ENCODE measurements at regions not wholly inside any gene's neighbourhood (a gene's known extent, or its start where the extent isn't known, plus 50 kb on each side); places are given as distances from the start of the nearest gene placed in this dataset.

DNA sequence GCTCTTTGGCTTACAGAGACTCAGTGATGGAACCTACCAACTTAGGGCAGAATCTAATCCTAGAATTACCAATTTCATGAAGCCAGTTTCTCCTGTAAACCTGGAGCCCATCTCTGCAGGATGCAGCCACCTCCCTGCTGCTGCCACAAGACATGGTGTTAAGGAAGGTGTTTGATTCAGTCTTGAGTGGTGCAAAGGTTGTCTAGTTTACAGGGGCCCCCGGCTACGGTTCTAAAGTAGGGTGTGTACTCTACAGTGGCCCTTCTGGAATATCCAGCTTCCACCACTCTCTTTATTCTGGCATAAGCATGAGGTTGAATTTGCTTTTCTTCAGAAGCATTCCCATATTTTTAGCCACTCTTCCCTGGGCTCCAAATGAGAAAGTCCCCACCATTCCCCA, 154.1 kb upstream of the GRIP1 start:
- Histone ChIP-seq H3K79me2 (ENCODE audit: control insufficient read depth, insufficient read depth, low read length) (no peaks in the 10 kb centered on the region), H3K4me2 (ENCODE audit: control insufficient read depth, extremely low read depth, insufficient read depth, low read depth, low read length) (no peak overlapping the region), H3K9me3 (ENCODE audit: control insufficient read depth, low read depth, low read length) (no peaks in the 10 kb centered on the region), H3K36me3 (ENCODE audit: control insufficient read depth in 2 of 2, extremely low read depth in 1 of 2, insufficient read depth in 2 of 2, low read length in 2 of 2) (no peaks in the 10 kb centered on the region), H3K9ac (ENCODE audit: control insufficient read depth, extremely low read depth, insufficient read depth, low read length) (no peak overlapping the region), H4K20me1 (ENCODE audit: control insufficient read depth, extremely low read depth, insufficient read depth, low read length) (no peaks in the 10 kb centered on the region), H3K4me3 (ENCODE audit: control insufficient read depth in 2 of 3, extremely low read depth in 1 of 3, insufficient read depth in 2 of 3, low read depth in 1 of 3, low read length in 3 of 3) (no peak overlapping the region), H3K4me1 (ENCODE audit: control insufficient read depth, extremely low read depth, insufficient read depth, low read length) (peaks cover 17% of the 10 kb centered on the region), H3K27me3 (ENCODE audit: control insufficient read depth, extremely low read depth, insufficient read depth, low read length) (no peaks in the 10 kb centered on the region), H2AFZ (ENCODE audit: control insufficient read depth, low read length) (no peak overlapping the region), H3K27ac (ENCODE audit: control insufficient read depth, insufficient read depth, low read length) (no peak overlapping the region), H3K9me1 (ENCODE audit: control insufficient read depth, extremely low read depth, insufficient read depth, low read length) (no peaks in the 10 kb centered on the region)
- DNase-seq (ENCODE audit: low read depth, low spot score) (no peak), FAIRE-seq (no peak)
- dilution Hi-C loops (cut with MboI; ENCODE audit: extremely low pct_ligation_motif_present, low sequenced_read_pairs), result no loop called here
- TF ChIP-seq, protein P1, sequence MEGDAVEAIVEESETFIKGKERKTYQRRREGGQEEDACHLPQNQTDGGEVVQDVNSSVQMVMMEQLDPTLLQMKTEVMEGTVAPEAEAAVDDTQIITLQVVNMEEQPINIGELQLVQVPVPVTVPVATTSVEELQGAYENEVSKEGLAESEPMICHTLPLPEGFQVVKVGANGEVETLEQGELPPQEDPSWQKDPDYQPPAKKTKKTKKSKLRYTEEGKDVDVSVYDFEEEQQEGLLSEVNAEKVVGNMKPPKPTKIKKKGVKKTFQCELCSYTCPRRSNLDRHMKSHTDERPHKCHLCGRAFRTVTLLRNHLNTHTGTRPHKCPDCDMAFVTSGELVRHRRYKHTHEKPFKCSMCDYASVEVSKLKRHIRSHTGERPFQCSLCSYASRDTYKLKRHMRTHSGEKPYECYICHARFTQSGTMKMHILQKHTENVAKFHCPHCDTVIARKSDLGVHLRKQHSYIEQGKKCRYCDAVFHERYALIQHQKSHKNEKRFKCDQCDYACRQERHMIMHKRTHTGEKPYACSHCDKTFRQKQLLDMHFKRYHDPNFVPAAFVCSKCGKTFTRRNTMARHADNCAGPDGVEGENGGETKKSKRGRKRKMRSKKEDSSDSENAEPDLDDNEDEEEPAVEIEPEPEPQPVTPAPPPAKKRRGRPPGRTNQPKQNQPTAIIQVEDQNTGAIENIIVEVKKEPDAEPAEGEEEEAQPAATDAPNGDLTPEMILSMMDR (optimal IDR thresholded peaks at IDR 0.05 in 1 of 3, IDR thresholded peaks at IDR 0.05 in 1 of 3, conservative IDR thresholded peaks at IDR 0.05 in 1 of 3; ENCODE audit: extremely low read depth in 1 of 3, insufficient read depth in 2 of 3, low read length in 3 of 3), result no peak
- TF ChIP-seq EZH2 (IDR thresholded peaks at IDR 0.05; ENCODE audit: low read length), result no peak

DNA sequence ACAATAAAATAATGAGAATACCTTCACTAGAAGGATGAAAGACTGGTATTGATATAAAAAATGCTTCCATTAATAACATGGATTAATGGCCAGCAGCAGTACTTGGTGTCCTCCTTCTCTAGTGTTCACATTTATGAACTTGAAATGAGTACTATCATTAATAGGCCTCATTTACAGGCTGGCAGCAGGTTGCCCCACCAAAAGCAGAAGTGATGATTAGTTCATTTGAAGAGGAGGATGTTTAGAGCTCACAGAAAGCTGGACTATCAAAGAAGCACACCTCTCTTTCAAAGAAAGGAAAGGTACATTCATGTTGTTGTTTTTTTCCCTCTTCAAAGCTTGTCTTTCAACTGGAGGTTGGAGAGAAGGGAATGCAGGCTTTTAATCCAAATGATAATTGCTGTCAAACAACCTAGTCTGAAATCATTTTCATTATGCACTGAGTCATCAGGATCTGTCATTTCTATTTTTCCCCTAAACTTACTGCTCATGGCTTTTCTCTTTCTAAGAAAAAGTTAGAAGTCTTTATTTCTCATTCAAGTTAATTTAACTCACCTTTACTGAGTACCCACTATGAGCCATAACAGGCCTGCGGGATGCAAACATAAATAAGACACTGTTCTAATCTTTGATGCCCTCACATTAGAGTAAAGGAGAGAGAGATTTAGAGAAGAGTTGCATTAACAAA, 157.9 kb upstream of the GRIP1 start:
- no peaks in the 10 kb centered on the region for H3K79me2 ChIP-seq (ENCODE audit: control insufficient read depth, insufficient read depth, low read length)
- H4K20me1 ChIP-seq (ENCODE audit: control insufficient read depth, extremely low read depth, insufficient read depth, low read length), result no peaks in the 10 kb centered on the region
- dilution Hi-C loops (cut with MboI; ENCODE audit: extremely low pct_ligation_motif_present, low sequenced_read_pairs), result no loop called here
- H3K4me3 ChIP-seq (ENCODE audit: control insufficient read depth in 2 of 3, extremely low read depth in 1 of 3, insufficient read depth in 2 of 3, low read depth in 1 of 3, low read length in 3 of 3), result no peak overlapping the region
- no peaks in the 10 kb centered on the region for H3K9me3 ChIP-seq (ENCODE audit: control insufficient read depth, low read depth, low read length)
- no peaks in the 10 kb centered on the region for H3K4me1 ChIP-seq (ENCODE audit: control insufficient read depth, extremely low read depth, insufficient read depth, low read length)
- H2AFZ ChIP-seq (ENCODE audit: control insufficient read depth, low read length), result no peak overlapping the region
- no peak overlapping the region for H3K4me2 ChIP-seq (ENCODE audit: control insufficient read depth, extremely low read depth, insufficient read depth, low read depth, low read length)
- H3K27me3 ChIP-seq (ENCODE audit: control insufficient read depth, extremely low read depth, insufficient read depth, low read length), result no peaks in the 10 kb centered on the region
- DNase-seq (ENCODE audit: low read depth, low spot score) (no peak), FAIRE-seq (no peak)
- H3K27ac ChIP-seq (ENCODE audit: control insufficient read depth, insufficient read depth, low read length), result no peak overlapping the region
- no peak overlapping the region for H3K9ac ChIP-seq (ENCODE audit: control insufficient read depth, extremely low read depth, insufficient read depth, low read length)
- no peaks in the 10 kb centered on the region for H3K36me3 ChIP-seq (ENCODE audit: control insufficient read depth in 2 of 2, extremely low read depth in 1 of 2, insufficient read depth in 2 of 2, low read length in 2 of 2)
- no peaks in the 10 kb centered on the region for H3K9me1 ChIP-seq (ENCODE audit: control insufficient read depth, extremely low read depth, insufficient read depth, low read length)
- no peak for TF ChIP-seq EZH2 (IDR thresholded peaks at IDR 0.05; ENCODE audit: low read length)
- TF ChIP-seq, protein P1 (optimal IDR thresholded peaks at IDR 0.05 in 1 of 3, IDR thresholded peaks at IDR 0.05 in 1 of 3, conservative IDR thresholded peaks at IDR 0.05 in 1 of 3; ENCODE audit: extremely low read depth in 1 of 3, insufficient read depth in 2 of 3, low read length in 3 of 3), result no peak

Measured in keratinocyte (primary cell).